OCI-LY1 (cell line): ENCODE measurements at regions not wholly inside any gene's neighbourhood (a gene's known extent, or its start where the extent isn't known, plus 50 kb on each side); places are given as distances from the start of the nearest gene placed in this dataset.

Experiments used
- CTCF ChIP-seq: fragments of 200-600 bp; sonication (generic), shearing (Covaris generic); IDR thresholded peaks from 2 replicates; pipeline ENCODE4 v1.5.1; 2017; ENCODE audit warnings: mild to moderate bottlenecking, antibody characterized with exemption, low read length, moderate library complexity, mixed read lengths
- EZH2 ChIP-seq: fragments of 200-600 bp; sonication (generic), shearing (Covaris generic); IDR thresholded peaks from 2 replicates; pipeline ENCODE4 v1.8.0; 2017; ENCODE audit warnings: borderline replicate concordance, mixed run types, mild to moderate bottlenecking, antibody characterized with exemption, low read length, moderate library complexity, mixed read lengths

DNA sequence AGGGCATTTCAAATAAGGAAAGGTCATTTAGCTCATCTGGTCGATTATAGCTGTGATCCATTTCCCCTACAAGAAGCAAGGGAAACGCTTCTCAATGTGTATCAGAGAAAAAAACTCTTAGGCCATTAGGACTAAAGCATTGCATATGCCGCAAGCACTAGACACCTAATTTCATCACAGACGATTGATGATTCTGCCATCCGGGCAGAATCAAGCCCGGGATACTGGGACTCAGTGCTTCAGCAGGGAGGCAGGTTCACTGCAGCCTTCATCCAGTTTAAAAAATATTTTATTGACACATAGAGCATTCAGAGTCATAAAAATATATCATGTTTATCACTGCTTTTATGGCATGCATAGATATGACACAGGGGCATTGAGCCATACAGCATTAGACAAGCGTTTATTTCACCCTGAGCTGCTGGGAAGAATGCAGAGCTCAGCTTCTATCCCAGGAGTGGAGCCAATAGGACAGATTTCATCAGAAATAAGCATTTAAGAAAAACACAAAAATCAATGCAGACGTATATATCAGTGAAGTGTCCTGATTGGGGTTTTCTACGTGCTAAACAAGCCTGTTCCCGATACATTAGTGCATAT, 806.9 kb downstream of the GALC start:
- TF ChIP-seq EZH2, result no peak
- no peak for TF ChIP-seq CTCF
